H1 (cell line): ENCODE measurements at regions not wholly inside any gene's neighbourhood (a gene's known extent, or its start where the extent isn't known, plus 50 kb on each side); places are given as distances from the start of the nearest gene placed in this dataset.

Source experiments
- CTCF ChIA-PET: fragments of 300-600 bp; sonication (Branson Sonifier 250); formaldehyde crosslinking; loops from one replicate; lab custom pipeline; 2021; ENCODE audit not compliant: partially characterized antibody; lab: Charles Lee
- POLR2A ChIA-PET: fragments of 300-600 bp; sonication (Branson Sonifier 250); formaldehyde crosslinking; loops from one replicate; lab custom pipeline; 2021; ENCODE audit warnings: inconsistent platforms; ENCODE audit not compliant: partially characterized antibody; lab: Charles Lee
- DNase-seq, 2 experiments: peaks; one replicate each; pipeline versions ENCODE4 v3.0.0 to v3.0.0-alpha.2; 2010 to 2022; ENCODE audit warnings: low spot score in 2 of 2, low read depth in 1 of 2, mixed read lengths in 1 of 2
- FAIRE-seq: peaks from 2 replicates; lab custom pipeline; 2011; peaks lifted over from hg19 to GRCh38; lab: Jason Lieb, UNC
- H2AFZ ChIP-seq: 2 replicates; pipeline ENCODE4 v1.8.1; 2012; ENCODE audit warnings: low read length, inconsistent platforms
- H2AK5ac ChIP-seq: 2 replicates; pipeline ENCODE4 v1.6.1; 2013; ENCODE audit warnings: low read depth, low read length
- H2BK120ac ChIP-seq: replicated peaks from 2 replicates; pipeline ENCODE3; 2013; ENCODE audit warnings: low read depth, low read length, inconsistent platforms
- H2BK12ac ChIP-seq: 2 replicates; pipeline ENCODE4 v1.6.1; 2013; ENCODE audit warnings: low read depth, low read length
- H2BK15ac ChIP-seq: 2 replicates; pipeline ENCODE4 v1.6.1; 2013; ENCODE audit warnings: low read length
- H2BK20ac ChIP-seq: 2 replicates; pipeline ENCODE4 v1.6.1; 2013; ENCODE audit warnings: low read length
- H2BK5ac ChIP-seq: 2 replicates; pipeline ENCODE4 v1.6.1; 2013; ENCODE audit warnings: low read depth, low read length
- H3K14ac ChIP-seq: 2 replicates; pipeline ENCODE4 v1.6.1; 2013; ENCODE audit warnings: inconsistent platforms; ENCODE audit not compliant: insufficient read length
- H3K18ac ChIP-seq: 2 replicates; pipeline ENCODE4 v1.6.1; 2013; ENCODE audit warnings: low read length; ENCODE audit errors: extremely low read depth
- H3K23ac ChIP-seq: 2 replicates; pipeline ENCODE4 v1.6.1; 2013; ENCODE audit warnings: inconsistent platforms; ENCODE audit not compliant: insufficient read length
- H3K23me2 ChIP-seq: 2 replicates; pipeline ENCODE4 v1.6.1; 2013; ENCODE audit warnings: low read depth, low read length
- H3K27ac ChIP-seq: 2 replicates; pipeline ENCODE4 v1.6.1; 2011; ENCODE audit warnings: low read depth, low read length, inconsistent platforms
- H3K27me3 ChIP-seq, 4 experiments: replicated peaks in 1 of 4; 1 replicate in 1 of 4; 2 replicates in 3 of 4; pipeline versions ENCODE4 v1.6.1 to v1.8.1; 2011 to 2013; ENCODE audit warnings: low read length in 3 of 4, mild to moderate bottlenecking in 3 of 4, inconsistent platforms in 2 of 4, mixed read lengths in 2 of 4, moderate library complexity in 1 of 4; ENCODE audit not compliant: control insufficient read depth in 3 of 4, insufficient read depth in 3 of 4; ENCODE audit errors: extremely low read depth in 1 of 4
- H3K36me3 ChIP-seq, 4 experiments: 2 replicates each; pipeline versions ENCODE4 v1.6.1 to v1.8.1; 2011 to 2013; ENCODE audit warnings: mild to moderate bottlenecking in 4 of 4, low read length in 3 of 4, moderate library complexity in 2 of 4, control low read depth in 1 of 4, inconsistent platforms in 1 of 4; ENCODE audit not compliant: insufficient read depth in 4 of 4, control insufficient read depth in 2 of 4
- H3K4ac ChIP-seq: replicated peaks from 2 replicates; pipeline ENCODE3; 2013; ENCODE audit warnings: low read length, low read depth, mixed read lengths, inconsistent platforms; ENCODE audit not compliant: insufficient read length
- H3K4me1 ChIP-seq, 4 experiments: replicated peaks in 1 of 4; 1 replicate in 1 of 4; 2 replicates in 3 of 4; pipeline versions ENCODE4 v1.6.1 to v1.8.1; 2011 to 2013; ENCODE audit warnings: low read length in 3 of 4, inconsistent platforms in 2 of 4, mixed read lengths in 1 of 4; ENCODE audit not compliant: insufficient read depth in 4 of 4, control insufficient read depth in 3 of 4
- H3K4me2 ChIP-seq, 2 experiments: 2 replicates each; pipeline versions ENCODE4 v1.6.1 to v1.8.1; 2011 to 2013; ENCODE audit warnings: low read depth in 2 of 2, low read length in 2 of 2, control low read depth in 1 of 2, inconsistent platforms in 1 of 2, mild to moderate bottlenecking in 1 of 2; ENCODE audit not compliant: insufficient read depth in 1 of 2
- H3K4me3 ChIP-seq, 4 experiments: fragments of 200-600, 300-600 bp in 1 of 4; sonication (generic), shearing (Covaris generic), sonication (Bioruptor Twin) in 1 of 4; 2 replicates each; pipeline versions ENCODE4 v1.5.1 to v1.8.1; 2011 to 2016; ENCODE audit warnings: low read length in 4 of 4, low read depth in 3 of 4, control low read depth in 2 of 4, inconsistent platforms in 2 of 4, mild to moderate bottlenecking in 2 of 4, mixed read lengths in 1 of 4, moderate library complexity in 1 of 4; ENCODE audit not compliant: insufficient read depth in 2 of 4; ENCODE audit errors: extremely low read depth in 1 of 4
- H3K56ac ChIP-seq: replicated peaks from 2 replicates; pipeline ENCODE3; 2013; ENCODE audit warnings: low read depth, mild to moderate bottlenecking, mixed read lengths, low read length, inconsistent platforms; ENCODE audit not compliant: insufficient read length
- H3K79me1 ChIP-seq: 2 replicates; pipeline ENCODE4 v1.6.1; 2013; ENCODE audit warnings: low read depth, low read length, control low read depth
- H3K79me2 ChIP-seq, 2 experiments: 2 replicates each; pipeline versions ENCODE4 v1.6.1 to v1.8.1; 2012 to 2013; ENCODE audit warnings: low read length in 2 of 2, mild to moderate bottlenecking in 2 of 2, inconsistent platforms in 1 of 2; ENCODE audit not compliant: insufficient read depth in 2 of 2, control insufficient read depth in 1 of 2
- H3K9ac ChIP-seq, 4 experiments: replicated peaks in 1 of 4; 1 replicate in 1 of 4; 2 replicates in 3 of 4; pipeline versions ENCODE4 v1.6.1 to v1.8.1; 2011 to 2013; ENCODE audit warnings: low read depth in 3 of 4, low read length in 3 of 4, control low read depth in 2 of 4, mild to moderate bottlenecking in 2 of 4, moderate library complexity in 2 of 4, inconsistent platforms in 1 of 4; ENCODE audit errors: extremely low read depth in 1 of 4
- H3K9me3 ChIP-seq, 2 experiments: 2 replicates each; pipeline versions ENCODE4 v1.6.1 to v1.8.1; 2012 to 2013; ENCODE audit warnings: mild to moderate bottlenecking in 2 of 2, moderate library complexity in 2 of 2, control low read depth in 1 of 2, inconsistent platforms in 1 of 2, low read depth in 1 of 2, low read length in 1 of 2, mixed read lengths in 1 of 2; ENCODE audit not compliant: insufficient read depth in 2 of 2
- H4K20me1 ChIP-seq, 2 experiments: replicated peaks in 1 of 2; 2 replicates each; pipeline versions ENCODE3 to v1.8.1; 2011 to 2013; ENCODE audit warnings: inconsistent platforms in 2 of 2, low read length in 2 of 2, mild to moderate bottlenecking in 1 of 2; ENCODE audit not compliant: insufficient read depth in 2 of 2, control insufficient read depth in 1 of 2
- H4K5ac ChIP-seq: 2 replicates; pipeline ENCODE4 v1.6.1; 2013; ENCODE audit warnings: low read length, low read depth, mixed read lengths, inconsistent platforms; ENCODE audit not compliant: insufficient read length
- H4K8ac ChIP-seq: 2 replicates; pipeline ENCODE4 v1.8.0; 2013; ENCODE audit warnings: mild to moderate bottlenecking, moderate library complexity, low read length, inconsistent platforms; ENCODE audit not compliant: insufficient read depth; ENCODE audit errors: extremely low read depth
- H4K91ac ChIP-seq: replicated peaks from 2 replicates; pipeline ENCODE3; 2013; ENCODE audit warnings: low read length, mixed read lengths, inconsistent platforms; ENCODE audit not compliant: insufficient read length
- ASH2L ChIP-seq: fragments of 200-600, 300-600 bp; sonication (generic); IDR thresholded peaks from one replicate; pipeline ENCODE4 v1.7.1; 2017; ENCODE audit warnings: low read length
- SUZ12 ChIP-seq: fragments of 200-600 bp; sonication (generic); IDR thresholded peaks from 2 replicates; pipeline ENCODE4 v1.6.1; 2012; ENCODE audit warnings: mild to moderate bottlenecking, inconsistent platforms, low read length, moderate library complexity, mixed read lengths
- WGBS, 2 experiments: shearing (Covaris generic) in 1 of 2; methylation state at CpG; one replicate each; pipeline versions ENCODE4 v1.1.6 to v1.1.7; 2013 to 2015; ENCODE audit warnings: low lambda C conversion rate in 2 of 2, mixed read lengths in 2 of 2, inconsistent platforms in 1 of 2, low coverage in 1 of 2, missing lambda C conversion rate in 1 of 2; ENCODE audit not compliant: insufficient replicate concordance in 2 of 2, insufficient coverage in 1 of 2, insufficient read length in 1 of 2; ENCODE audit errors: extremely low coverage in 1 of 2, missing lambda C conversion rate in 1 of 2; 5-methylcytosine and 5-hydroxymethylcytosine counted together

DNA sequence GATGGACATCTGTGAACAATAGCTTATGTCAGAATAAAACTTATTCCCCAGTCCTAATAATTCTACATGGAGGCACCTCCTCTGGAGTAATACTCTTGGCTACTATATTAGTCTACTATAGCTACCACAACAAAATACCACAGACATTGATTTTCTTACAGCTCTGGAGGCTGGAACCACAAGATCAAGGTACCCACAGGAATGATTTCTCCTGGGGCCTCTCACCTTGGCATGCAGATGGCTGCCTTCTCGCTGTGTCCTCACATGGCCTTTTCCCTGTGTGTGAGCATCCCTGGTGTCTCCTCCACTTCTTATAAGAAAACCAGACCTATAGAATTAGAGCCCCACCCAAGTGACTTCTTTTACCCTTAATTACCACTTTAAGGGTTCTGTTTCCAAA, 244.3 kb downstream of the BARHL2 start:
- FAIRE-seq (no peak), DNase-seq (no peak)
- Histone ChIP-seq H2BK12ac (no peak overlapping the region), H2AFZ (no peak overlapping the region), H3K36me3 (no peaks in the 10 kb centered on the region), H3K9ac (no peak overlapping the region), H3K14ac (no peak overlapping the region), H3K4me2 (no peak overlapping the region), H2BK5ac (no peak overlapping the region), H3K23ac (no peak overlapping the region), H3K4me3 (no peak overlapping the region), H3K9me3 (no peaks in the 10 kb centered on the region), H3K27ac (no peak overlapping the region), H4K20me1 (no peaks in the 10 kb centered on the region), H4K5ac (no peak overlapping the region), H3K4me1 (no peaks in the 10 kb centered on the region), H2AK5ac (no peak overlapping the region), H2BK15ac (no peak overlapping the region), H3K23me2 (no peaks in the 10 kb centered on the region), H2BK120ac (no peak overlapping the region), H3K79me1 (no peaks in the 10 kb centered on the region), H3K56ac (no peak overlapping the region), H4K8ac (no peak overlapping the region), H2BK20ac (no peak overlapping the region), H3K79me2 (no peaks in the 10 kb centered on the region), H3K4ac (no peak overlapping the region), H3K27me3 (no peaks in the 10 kb centered on the region), H3K18ac (no peak overlapping the region), H4K91ac (no peak overlapping the region)
- POLR2A ChIA-PET = no interaction called here
- 90% methylated on average over 1 of the region's 1 CpG; no CpG with 5 or more reads in 1 of the 2 experiments for WGBS, 2 experiments
- TF ChIP-seq ASH2L (no peak), SUZ12 (no peak)
- CTCF ChIA-PET = interaction anchor here (0.7 to 1.6 kb wide), 2 partner anchors 38 to 339 kb away, joined by 3 to 5 read pairs; no protein-coding TSS in a partner anchor
